Ovary (tissue), 7 donors: ENCODE measurements at regions not wholly inside any gene's neighbourhood (a gene's known extent, or its start where the extent isn't known, plus 50 kb on each side); places are given as distances from the start of the nearest gene placed in this dataset.

ENCODE experiments used
- DNase-seq, 5 donors: peaks; one replicate each; pipeline ENCODE4 v3.0.0-alpha.2; 2019 to 2020
- H3K27ac ChIP-seq, 2 donors: fragments of 200-600 bp; one replicate each; pipeline versions ENCODE4 v1.5.1 to v1.8.0; 2019 to 2022
- H3K27me3 ChIP-seq: fragments of 200-600 bp; one replicate; pipeline ENCODE4 v1.8.0; 2022
- H3K36me3 ChIP-seq: fragments of 200-600 bp; sonication (generic); one replicate; pipeline ENCODE4 v1.5.1; 2019
- H3K4me1 ChIP-seq: one replicate; pipeline ENCODE4 v1.8.1; 2013; ENCODE audit warnings: mild to moderate bottlenecking, moderate library complexity; ENCODE audit not compliant: insufficient read depth
- H3K4me3 ChIP-seq: fragments of 200-600 bp; sonication (generic); one replicate; pipeline ENCODE4 v1.5.1; 2017
- H3K9me3 ChIP-seq, 2 donors: fragments of 200-600 bp in 1 of 2; sonication (generic) in 1 of 2; one replicate each; pipeline versions ENCODE4 v1.5.1 to v1.8.1; 2013 to 2019; ENCODE audit warnings: mild to moderate bottlenecking in 1 of 2, moderate library complexity in 1 of 2
- EP300 ChIP-seq: sonication (generic); formaldehyde crosslinking; IDR thresholded peaks from one replicate; pipeline ENCODE4 v1.6.1; 2017; ENCODE audit warnings: antibody characterized with exemption
- POLR2A ChIP-seq: fragments of 450-650 bp; IDR thresholded peaks from one replicate; pipeline ENCODE4 v1.6.1; 2017; ENCODE audit warnings: antibody characterized with exemption, mild to moderate bottlenecking, moderate library complexity
- WGBS, 3 donors: extraction: QIAGEN DNeasy Blood & Tissue Kit in 1 of 3; methylation state at CpG; one replicate each; pipeline versions ENCODE4 v1.1.5 to v1.1.7; 2013 to 2017; 5-methylcytosine and 5-hydroxymethylcytosine counted together
- intact Hi-C, 4 donors: fragments of 100-400 bp; cut with DNase I; formaldehyde crosslinking; loops; one replicate each; pipeline versions ENCODE4 v1.11.0 to v1.15.1; 2022 to 2023
- TF ChIP-seq, protein P1 (sequence below), 3 donors: fragments of 450-650 bp in 2 of 3; fragments of 200-600 bp in 1 of 3; IDR thresholded peaks; one replicate each; pipeline versions ENCODE4 v1.5.1 to v1.8.0; 2016 to 2022; ENCODE audit warnings: antibody characterized with exemption in 3 of 3, mild to moderate bottlenecking in 1 of 3
- donor health status: DM: no; HTN: no; CAD: no; lungs with moderate emphysema.
- donor health status: DM: no; HTN: no; CAD: no.
- donor health status: Bipolar disorder and iron deficiency.
- donor health status: DM: no; HTN: no; CAD: no.
- donor health status: DM: yes; HTN: yes; CAD: no.

DNA sequence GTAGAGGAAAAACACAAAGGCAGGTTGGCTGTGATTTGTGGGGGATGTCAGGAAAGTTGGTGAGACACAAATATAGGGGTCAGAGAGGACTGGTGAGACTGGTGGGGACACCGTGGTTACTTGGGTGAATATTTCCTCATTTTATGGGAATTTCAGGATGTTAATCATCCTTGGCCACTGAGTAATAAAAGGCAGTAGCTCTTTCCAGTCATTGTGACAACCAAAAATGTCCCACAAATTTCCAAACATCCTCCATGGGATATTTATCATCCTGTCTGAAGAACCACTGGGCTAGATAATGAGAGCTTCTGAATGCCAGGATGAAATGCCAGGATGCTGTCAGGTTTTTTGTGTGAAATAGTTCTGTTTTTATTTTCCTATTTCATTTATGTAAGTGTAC lies 374.1 kb downstream of the CD109 start:
- no peaks in the 10 kb centered on the region for H3K4me1 ChIP-seq
- WGBS, 3 donors: 53 to 70% (median 64%) methylated on average over 1 of the region's 1 CpG
- H3K27me3 ChIP-seq: no peaks in the 10 kb centered on the region
- H3K4me3 ChIP-seq: no peak overlapping the region
- intact Hi-C loops: no loop called here
- TF ChIP-seq EP300 (no peak), POLR2A (no peak)
- TF ChIP-seq, protein P1, sequence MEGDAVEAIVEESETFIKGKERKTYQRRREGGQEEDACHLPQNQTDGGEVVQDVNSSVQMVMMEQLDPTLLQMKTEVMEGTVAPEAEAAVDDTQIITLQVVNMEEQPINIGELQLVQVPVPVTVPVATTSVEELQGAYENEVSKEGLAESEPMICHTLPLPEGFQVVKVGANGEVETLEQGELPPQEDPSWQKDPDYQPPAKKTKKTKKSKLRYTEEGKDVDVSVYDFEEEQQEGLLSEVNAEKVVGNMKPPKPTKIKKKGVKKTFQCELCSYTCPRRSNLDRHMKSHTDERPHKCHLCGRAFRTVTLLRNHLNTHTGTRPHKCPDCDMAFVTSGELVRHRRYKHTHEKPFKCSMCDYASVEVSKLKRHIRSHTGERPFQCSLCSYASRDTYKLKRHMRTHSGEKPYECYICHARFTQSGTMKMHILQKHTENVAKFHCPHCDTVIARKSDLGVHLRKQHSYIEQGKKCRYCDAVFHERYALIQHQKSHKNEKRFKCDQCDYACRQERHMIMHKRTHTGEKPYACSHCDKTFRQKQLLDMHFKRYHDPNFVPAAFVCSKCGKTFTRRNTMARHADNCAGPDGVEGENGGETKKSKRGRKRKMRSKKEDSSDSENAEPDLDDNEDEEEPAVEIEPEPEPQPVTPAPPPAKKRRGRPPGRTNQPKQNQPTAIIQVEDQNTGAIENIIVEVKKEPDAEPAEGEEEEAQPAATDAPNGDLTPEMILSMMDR (IDR thresholded peaks at IDR 0.05): no peak
- no peak for DNase-seq
- H3K9me3 ChIP-seq: no peaks in the 10 kb centered on the region
- H3K36me3 ChIP-seq: no peaks in the 10 kb centered on the region
- no peak overlapping the region for H3K27ac ChIP-seq

DNA sequence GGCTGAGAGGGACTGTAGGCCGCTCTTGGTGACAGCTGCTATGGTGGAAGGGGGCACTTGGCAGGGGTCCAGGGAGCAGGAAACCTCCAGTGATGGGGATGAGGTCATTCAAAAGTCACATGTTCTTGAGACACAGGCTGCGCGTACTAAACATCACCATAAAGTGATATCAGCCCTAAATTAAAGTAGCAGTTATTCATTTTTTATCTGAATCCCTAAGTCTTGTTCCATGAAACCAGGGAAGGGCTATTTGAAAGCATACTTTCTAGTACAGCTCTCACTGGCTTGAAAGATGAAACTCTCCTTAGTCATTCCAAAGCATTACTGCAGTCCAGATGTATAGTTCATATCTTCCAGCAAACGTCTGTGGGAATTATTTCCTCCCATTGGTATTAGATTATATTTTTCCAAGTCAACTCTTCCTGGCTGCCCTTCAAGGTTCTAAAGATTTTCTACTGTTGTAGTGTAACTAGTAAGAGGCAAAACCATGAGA lies 373.1 kb downstream of the CD109 start:
- 68 to 73% (median 72%) methylated on average over 4 of the region's 4 CpGs for WGBS, 3 donors
- H3K36me3 ChIP-seq: no peaks in the 10 kb centered on the region
- H3K4me1 ChIP-seq: no peaks in the 10 kb centered on the region
- intact Hi-C loops: no loop called here
- DNase-seq: no peak
- TF ChIP-seq EP300: no peak
- no peak for TF ChIP-seq POLR2A
- TF ChIP-seq, protein P1 (IDR thresholded peaks at IDR 0.05): no peak
- no peaks in the 10 kb centered on the region for H3K27me3 ChIP-seq
- H3K9me3 ChIP-seq: no peaks in the 10 kb centered on the region
- no peak overlapping the region for H3K27ac ChIP-seq
- no peak overlapping the region for H3K4me3 ChIP-seq

DNA sequence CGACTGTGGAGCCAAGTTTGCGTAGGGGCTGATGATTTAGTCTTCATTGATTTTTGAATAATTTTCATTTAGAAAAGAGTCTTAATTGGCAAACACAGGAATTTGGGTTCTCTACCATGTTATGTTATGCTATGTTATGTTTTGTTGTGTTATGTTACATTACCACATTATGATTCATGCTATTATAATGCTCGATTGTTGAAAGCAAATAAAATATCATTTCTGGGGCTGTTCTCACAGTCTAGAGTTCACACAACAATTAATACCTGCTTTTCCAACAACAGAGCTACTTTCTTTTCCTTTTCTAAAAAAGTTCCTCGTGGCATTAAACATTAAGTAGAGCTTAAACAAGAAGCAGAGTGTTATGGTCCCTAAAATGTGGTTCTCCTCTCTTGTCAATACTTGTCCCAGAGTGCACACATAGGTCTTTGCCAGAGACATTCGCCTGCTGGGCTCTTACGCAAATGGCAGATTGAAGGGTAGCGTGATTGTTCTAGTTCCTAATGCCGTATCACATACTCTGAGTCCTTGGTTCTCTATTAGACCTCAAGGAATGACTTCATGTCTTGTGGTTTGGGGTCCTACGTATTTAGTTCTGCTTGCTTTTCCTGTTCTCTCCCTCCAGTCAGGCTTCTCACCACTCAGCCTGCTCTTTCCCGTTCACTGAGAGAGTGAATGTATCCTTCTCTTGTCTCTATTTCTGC lies 370.3 kb downstream of the CD109 start:
- no peaks in the 10 kb centered on the region for H3K9me3 ChIP-seq
- H3K4me3 ChIP-seq: no peak overlapping the region
- no peaks in the 10 kb centered on the region for H3K4me1 ChIP-seq
- H3K27me3 ChIP-seq: no peaks in the 10 kb centered on the region
- H3K27ac ChIP-seq: no peak overlapping the region
- 83 to 88% (median 86%) methylated on average over 10 of the region's 10 CpGs for WGBS, 3 donors
- no peaks in the 10 kb centered on the region for H3K36me3 ChIP-seq
- no peak for DNase-seq
- TF ChIP-seq EP300 (no peak), POLR2A (no peak)
- TF ChIP-seq, protein P1 (IDR thresholded peaks at IDR 0.05): no peak
- intact Hi-C loops: no loop called here

DNA sequence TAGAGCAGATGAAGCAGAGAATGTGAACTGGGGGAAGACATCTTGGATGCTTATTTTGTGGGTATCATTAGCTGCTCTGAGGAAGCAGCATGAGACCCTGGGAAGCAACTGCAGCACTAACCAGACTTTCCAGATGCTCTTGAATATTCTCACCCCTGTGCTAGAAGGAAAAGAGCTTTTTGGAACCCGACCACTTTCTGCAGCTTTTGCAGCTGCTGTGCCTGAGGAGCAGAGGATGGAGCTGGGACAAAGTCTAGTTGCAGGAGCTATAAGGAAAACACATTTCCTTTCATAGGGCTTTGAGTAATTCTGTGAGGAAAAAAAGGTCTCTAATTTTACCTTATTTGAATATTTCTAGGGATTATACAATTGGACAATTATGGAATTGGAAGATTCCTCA lies 369.7 kb downstream of the CD109 start:
- Histone ChIP-seq H3K27me3 (no peaks in the 10 kb centered on the region), H3K36me3 (no peaks in the 10 kb centered on the region), H3K4me3 (no peak overlapping the region), H3K27ac (no peak overlapping the region), H3K9me3 (no peaks in the 10 kb centered on the region), H3K4me1 (no peaks in the 10 kb centered on the region)
- intact Hi-C loops: no loop called here
- no peak for DNase-seq
- WGBS, 3 donors: 69 to 81% (median 76%) methylated on average over 1 of the region's 1 CpG
- TF ChIP-seq EP300: no peak
- TF ChIP-seq POLR2A: no peak
- TF ChIP-seq, protein P1 (IDR thresholded peaks at IDR 0.05): no peak
